H1 (cell line): ENCODE measurements at regions not wholly inside any gene's neighbourhood (a gene's known extent, or its start where the extent isn't known, plus 50 kb on each side); places are given as distances from the start of the nearest gene placed in this dataset.

Experiments
- CTCF ChIA-PET: fragments of 300-600 bp; sonication (Branson Sonifier 250); formaldehyde crosslinking; loops from one replicate; lab custom pipeline; 2021; ENCODE audit not compliant: partially characterized antibody; lab: Charles Lee
- POLR2A ChIA-PET: fragments of 300-600 bp; sonication (Branson Sonifier 250); formaldehyde crosslinking; loops from one replicate; lab custom pipeline; 2021; ENCODE audit warnings: inconsistent platforms; ENCODE audit not compliant: partially characterized antibody; lab: Charles Lee
- DNase-seq, 2 experiments: peaks; one replicate each; pipeline versions ENCODE4 v3.0.0 to v3.0.0-alpha.2; 2010 to 2022; ENCODE audit warnings: low spot score in 2 of 2, low read depth in 1 of 2, mixed read lengths in 1 of 2
- FAIRE-seq: peaks from 2 replicates; lab custom pipeline; 2011; peaks lifted over from hg19 to GRCh38; lab: Jason Lieb, UNC
- H2AFZ ChIP-seq: 2 replicates; pipeline ENCODE4 v1.8.1; 2012; ENCODE audit warnings: low read length, inconsistent platforms
- H2AK5ac ChIP-seq: 2 replicates; pipeline ENCODE4 v1.6.1; 2013; ENCODE audit warnings: low read depth, low read length
- H2BK120ac ChIP-seq: replicated peaks from 2 replicates; pipeline ENCODE3; 2013; ENCODE audit warnings: low read depth, low read length, inconsistent platforms
- H2BK12ac ChIP-seq: 2 replicates; pipeline ENCODE4 v1.6.1; 2013; ENCODE audit warnings: low read depth, low read length
- H2BK15ac ChIP-seq: 2 replicates; pipeline ENCODE4 v1.6.1; 2013; ENCODE audit warnings: low read length
- H2BK20ac ChIP-seq: 2 replicates; pipeline ENCODE4 v1.6.1; 2013; ENCODE audit warnings: low read length
- H2BK5ac ChIP-seq: 2 replicates; pipeline ENCODE4 v1.6.1; 2013; ENCODE audit warnings: low read depth, low read length
- H3K14ac ChIP-seq: 2 replicates; pipeline ENCODE4 v1.6.1; 2013; ENCODE audit warnings: inconsistent platforms; ENCODE audit not compliant: insufficient read length
- H3K18ac ChIP-seq: 2 replicates; pipeline ENCODE4 v1.6.1; 2013; ENCODE audit warnings: low read length; ENCODE audit errors: extremely low read depth
- H3K23ac ChIP-seq: 2 replicates; pipeline ENCODE4 v1.6.1; 2013; ENCODE audit warnings: inconsistent platforms; ENCODE audit not compliant: insufficient read length
- H3K23me2 ChIP-seq: 2 replicates; pipeline ENCODE4 v1.6.1; 2013; ENCODE audit warnings: low read depth, low read length
- H3K27ac ChIP-seq: 2 replicates; pipeline ENCODE4 v1.6.1; 2011; ENCODE audit warnings: low read depth, low read length, inconsistent platforms
- H3K27me3 ChIP-seq, 4 experiments: replicated peaks in 1 of 4; 1 replicate in 1 of 4; 2 replicates in 3 of 4; pipeline versions ENCODE4 v1.6.1 to v1.8.1; 2011 to 2013; ENCODE audit warnings: low read length in 3 of 4, mild to moderate bottlenecking in 3 of 4, inconsistent platforms in 2 of 4, mixed read lengths in 2 of 4, moderate library complexity in 1 of 4; ENCODE audit not compliant: control insufficient read depth in 3 of 4, insufficient read depth in 3 of 4; ENCODE audit errors: extremely low read depth in 1 of 4
- H3K36me3 ChIP-seq, 4 experiments: 2 replicates each; pipeline versions ENCODE4 v1.6.1 to v1.8.1; 2011 to 2013; ENCODE audit warnings: mild to moderate bottlenecking in 4 of 4, low read length in 3 of 4, moderate library complexity in 2 of 4, control low read depth in 1 of 4, inconsistent platforms in 1 of 4; ENCODE audit not compliant: insufficient read depth in 4 of 4, control insufficient read depth in 2 of 4
- H3K4ac ChIP-seq: replicated peaks from 2 replicates; pipeline ENCODE3; 2013; ENCODE audit warnings: low read length, low read depth, mixed read lengths, inconsistent platforms; ENCODE audit not compliant: insufficient read length
- H3K4me1 ChIP-seq, 4 experiments: replicated peaks in 1 of 4; 1 replicate in 1 of 4; 2 replicates in 3 of 4; pipeline versions ENCODE4 v1.6.1 to v1.8.1; 2011 to 2013; ENCODE audit warnings: low read length in 3 of 4, inconsistent platforms in 2 of 4, mixed read lengths in 1 of 4; ENCODE audit not compliant: insufficient read depth in 4 of 4, control insufficient read depth in 3 of 4
- H3K4me2 ChIP-seq, 2 experiments: 2 replicates each; pipeline versions ENCODE4 v1.6.1 to v1.8.1; 2011 to 2013; ENCODE audit warnings: low read depth in 2 of 2, low read length in 2 of 2, control low read depth in 1 of 2, inconsistent platforms in 1 of 2, mild to moderate bottlenecking in 1 of 2; ENCODE audit not compliant: insufficient read depth in 1 of 2
- H3K4me3 ChIP-seq, 4 experiments: fragments of 200-600, 300-600 bp in 1 of 4; sonication (generic), shearing (Covaris generic), sonication (Bioruptor Twin) in 1 of 4; 2 replicates each; pipeline versions ENCODE4 v1.5.1 to v1.8.1; 2011 to 2016; ENCODE audit warnings: low read length in 4 of 4, low read depth in 3 of 4, control low read depth in 2 of 4, inconsistent platforms in 2 of 4, mild to moderate bottlenecking in 2 of 4, mixed read lengths in 1 of 4, moderate library complexity in 1 of 4; ENCODE audit not compliant: insufficient read depth in 2 of 4; ENCODE audit errors: extremely low read depth in 1 of 4
- H3K56ac ChIP-seq: replicated peaks from 2 replicates; pipeline ENCODE3; 2013; ENCODE audit warnings: low read depth, mild to moderate bottlenecking, mixed read lengths, low read length, inconsistent platforms; ENCODE audit not compliant: insufficient read length
- H3K79me1 ChIP-seq: 2 replicates; pipeline ENCODE4 v1.6.1; 2013; ENCODE audit warnings: low read depth, low read length, control low read depth
- H3K79me2 ChIP-seq, 2 experiments: 2 replicates each; pipeline versions ENCODE4 v1.6.1 to v1.8.1; 2012 to 2013; ENCODE audit warnings: low read length in 2 of 2, mild to moderate bottlenecking in 2 of 2, inconsistent platforms in 1 of 2; ENCODE audit not compliant: insufficient read depth in 2 of 2, control insufficient read depth in 1 of 2
- H3K9ac ChIP-seq, 4 experiments: replicated peaks in 1 of 4; 1 replicate in 1 of 4; 2 replicates in 3 of 4; pipeline versions ENCODE4 v1.6.1 to v1.8.1; 2011 to 2013; ENCODE audit warnings: low read depth in 3 of 4, low read length in 3 of 4, control low read depth in 2 of 4, mild to moderate bottlenecking in 2 of 4, moderate library complexity in 2 of 4, inconsistent platforms in 1 of 4; ENCODE audit errors: extremely low read depth in 1 of 4
- H3K9me3 ChIP-seq, 2 experiments: 2 replicates each; pipeline versions ENCODE4 v1.6.1 to v1.8.1; 2012 to 2013; ENCODE audit warnings: mild to moderate bottlenecking in 2 of 2, moderate library complexity in 2 of 2, control low read depth in 1 of 2, inconsistent platforms in 1 of 2, low read depth in 1 of 2, low read length in 1 of 2, mixed read lengths in 1 of 2; ENCODE audit not compliant: insufficient read depth in 2 of 2
- H4K20me1 ChIP-seq, 2 experiments: replicated peaks in 1 of 2; 2 replicates each; pipeline versions ENCODE3 to v1.8.1; 2011 to 2013; ENCODE audit warnings: inconsistent platforms in 2 of 2, low read length in 2 of 2, mild to moderate bottlenecking in 1 of 2; ENCODE audit not compliant: insufficient read depth in 2 of 2, control insufficient read depth in 1 of 2
- H4K5ac ChIP-seq: 2 replicates; pipeline ENCODE4 v1.6.1; 2013; ENCODE audit warnings: low read length, low read depth, mixed read lengths, inconsistent platforms; ENCODE audit not compliant: insufficient read length
- H4K8ac ChIP-seq: 2 replicates; pipeline ENCODE4 v1.8.0; 2013; ENCODE audit warnings: mild to moderate bottlenecking, moderate library complexity, low read length, inconsistent platforms; ENCODE audit not compliant: insufficient read depth; ENCODE audit errors: extremely low read depth
- H4K91ac ChIP-seq: replicated peaks from 2 replicates; pipeline ENCODE3; 2013; ENCODE audit warnings: low read length, mixed read lengths, inconsistent platforms; ENCODE audit not compliant: insufficient read length
- EP300 ChIP-seq, 2 experiments: IDR thresholded peaks; 1 replicate in 1 of 2; 2 replicates in 1 of 2; pipeline ENCODE4 v1.6.1; 2011 to 2012; ENCODE audit warnings: low read depth in 2 of 2, low read length in 2 of 2, mild to moderate bottlenecking in 2 of 2, borderline replicate concordance in 1 of 2, inconsistent platforms in 1 of 2, moderate library complexity in 1 of 2
- GTF2F1 ChIP-seq: IDR thresholded peaks from 2 replicates; pipeline ENCODE4 v1.6.1; 2012; ENCODE audit warnings: low read depth, low read length, improper control_type of control experiment, borderline replicate concordance
- KDM4A ChIP-seq: IDR thresholded peaks from one replicate; pipeline ENCODE4 v1.7.1; 2012; ENCODE audit warnings: low read depth, mild to moderate bottlenecking, moderate library complexity, low read length, inconsistent platforms; ENCODE audit not compliant: severe bottlenecking
- SP1 ChIP-seq: IDR thresholded peaks from 2 replicates; pipeline ENCODE4 v1.6.1; 2011; ENCODE audit warnings: low read depth, low read length
- TAF1 ChIP-seq: IDR thresholded peaks from 2 replicates; pipeline ENCODE4 v1.6.1; 2011; ENCODE audit warnings: mild to moderate bottlenecking, low read depth, low read length
- WGBS, 2 experiments: shearing (Covaris generic) in 1 of 2; methylation state at CpG; one replicate each; pipeline versions ENCODE4 v1.1.6 to v1.1.7; 2013 to 2015; ENCODE audit warnings: low lambda C conversion rate in 2 of 2, mixed read lengths in 2 of 2, inconsistent platforms in 1 of 2, low coverage in 1 of 2, missing lambda C conversion rate in 1 of 2; ENCODE audit not compliant: insufficient replicate concordance in 2 of 2, insufficient coverage in 1 of 2, insufficient read length in 1 of 2; ENCODE audit errors: extremely low coverage in 1 of 2, missing lambda C conversion rate in 1 of 2; 5-methylcytosine and 5-hydroxymethylcytosine counted together
- TF ChIP-seq, protein P1 (sequence below): IDR thresholded peaks from 2 replicates; pipeline ENCODE4 v1.6.1; 2012; ENCODE audit warnings: inconsistent platforms

- Histone ChIP-seq H2AK5ac (no peak overlapping the region), H3K14ac (no peak overlapping the region), H3K4me3 (no peak overlapping the region), H4K5ac (no peak overlapping the region), H4K20me1 (no peaks in the 10 kb centered on the region), H3K27ac (no peak overlapping the region), H3K23me2 (no peaks in the 10 kb centered on the region), H3K9ac (no peak overlapping the region), H3K79me2 (no peaks in the 10 kb centered on the region), H4K8ac (no peak overlapping the region), H3K27me3 (no peaks in the 10 kb centered on the region), H4K91ac (no peak overlapping the region), H3K23ac (no peak overlapping the region), H2BK15ac (no peak overlapping the region), H3K4ac (no peak overlapping the region), H3K36me3 (no peaks in the 10 kb centered on the region), H3K9me3 (no peaks in the 10 kb centered on the region), H2BK12ac (no peak overlapping the region), H2AFZ (no peak overlapping the region), H3K56ac (no peak overlapping the region), H2BK120ac (no peak overlapping the region), H2BK20ac (no peak overlapping the region), H3K79me1 (no peaks in the 10 kb centered on the region), H3K4me1 (no peaks in the 10 kb centered on the region), H2BK5ac (no peak overlapping the region), H3K4me2 (no peak overlapping the region), H3K18ac (no peak overlapping the region)
- FAIRE-seq = no peak
- ChIA-PET POLR2A (no interaction called here), CTCF (interaction anchor here (1.1 kb wide), 1 partner anchor 41 kb away, joined by 3 read pairs; no protein-coding TSS in a partner anchor)
- TF ChIP-seq, protein P1, sequence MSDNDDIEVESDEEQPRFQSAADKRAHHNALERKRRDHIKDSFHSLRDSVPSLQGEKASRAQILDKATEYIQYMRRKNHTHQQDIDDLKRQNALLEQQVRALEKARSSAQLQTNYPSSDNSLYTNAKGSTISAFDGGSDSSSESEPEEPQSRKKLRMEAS = no peak
- no peak for TF ChIP-seq TAF1
- TF ChIP-seq GTF2F1 = no peak
- no peak for TF ChIP-seq KDM4A
- TF ChIP-seq EP300 (IDR thresholded peaks at IDR 0.05; ENCODE audit: borderline replicate concordance in 1 of 2, low read depth in 2 of 2, low read length in 2 of 2) = no peak
- TF ChIP-seq SP1 = no peak
- WGBS, 2 experiments = 92% methylated on average over 1 of the region's 1 CpG; no CpG with 5 or more reads in 1 of the 2 experiments
- DNase-seq = no peak
Observed at GRCh38 chr14:98114946-98115345, 1157.1 kb downstream of the BCL11B start.
